HCT116 (cell line): ENCODE measurements at regions not wholly inside any gene's neighbourhood (a gene's known extent, or its start where the extent isn't known, plus 50 kb on each side); places are given as distances from the start of the nearest gene placed in this dataset.

Source experiments
- ATAC-seq: fragments of 200-7000 bp; cut with Tn5 transposase; 2 replicates; pipeline ENCODE4 v1.9.1; 2020; ENCODE audit warnings: mild to moderate bottlenecking, moderate library complexity
- BruUV-seq: library from RNA; stranded (reverse); fragments of 400-500 nt; replicated peaks from 2 replicates; lab custom pipeline; 2021; lab: Mats Ljungman, UMichigan
- CTCF ChIA-PET: fragments of 300-600 bp; sonication (Branson Sonifier 250); formaldehyde crosslinking; loops from one replicate; lab custom pipeline; 2021; ENCODE audit warnings: antibody characterized with exemption; lab: Charles Lee
- POLR2A ChIA-PET: fragments of 300-600, 350-600 bp; sonication (Branson Sonifier 250); formaldehyde crosslinking; loops from one replicate; lab custom pipeline; 2021; ENCODE audit warnings: antibody characterized with exemption; lab: Charles Lee
- RAD21 ChIA-PET, 2 experiments: fragments of 300-600 bp; sonication (Branson Sonifier 250); formaldehyde crosslinking; loops; one replicate each; lab custom pipeline; 2023; ENCODE audit warnings: low total read pairs in 2 of 2; ENCODE audit not compliant: uncharacterized antibody in 2 of 2, unreplicated experiment in 2 of 2, low non-redundant PET in 1 of 2; lab: Charles Lee
- DNase-seq: peaks from one replicate; pipeline ENCODE4 v3.0.0-alpha.2; 2010; ENCODE audit warnings: low read depth, low spot score
- H2AFZ ChIP-seq: fragments of 200-600 bp; shearing (Covaris generic), sonication (generic); 2 replicates; pipeline ENCODE4 v1.6.1; 2017; ENCODE audit warnings: low read depth, mixed run types, mixed read lengths, antibody characterized with exemption, low read length; ENCODE audit not compliant: poor library complexity, severe bottlenecking
- H3K27ac ChIP-seq: 2 replicates; pipeline ENCODE4 v1.5.1; 2012; ENCODE audit warnings: low read depth, low read length
- H3K27me3 ChIP-seq: fragments of 200-600 bp; sonication (generic); 2 replicates; pipeline ENCODE4 v1.6.1; 2016; ENCODE audit warnings: mixed run types, low read length, mixed read lengths; ENCODE audit not compliant: insufficient read depth
- H3K36me3 ChIP-seq, 2 experiments: fragments of 200-500 bp in 1 of 2; fragments of 200-600 bp in 1 of 2; sonication (Bioruptor generic) in 1 of 2; sonication (generic) in 1 of 2; 2 replicates each; pipeline versions ENCODE4 v1.5.1 to v1.6.1; 2014 to 2016; ENCODE audit warnings: low read length in 2 of 2, inconsistent platforms in 1 of 2, mixed read lengths in 1 of 2, mixed run types in 1 of 2; ENCODE audit not compliant: insufficient read depth in 2 of 2, control insufficient read depth in 1 of 2
- H3K4me1 ChIP-seq, 2 experiments: fragments of 200-600 bp in 1 of 2; sonication (generic) in 1 of 2; 2 replicates each; pipeline versions ENCODE4 v1.5.1 to v1.6.1; 2012 to 2017; ENCODE audit warnings: low read length in 2 of 2, inconsistent platforms in 1 of 2, mild to moderate bottlenecking in 1 of 2, mixed read lengths in 1 of 2, mixed run types in 1 of 2, moderate library complexity in 1 of 2; ENCODE audit not compliant: insufficient read depth in 2 of 2, control insufficient read depth in 1 of 2
- H3K4me2 ChIP-seq: fragments of 200-600 bp; sonication (generic); 2 replicates; pipeline ENCODE4 v1.6.1; 2017; ENCODE audit warnings: mixed run types, low read length, mixed read lengths
- H3K4me3 ChIP-seq, 2 experiments: fragments of 200-600 bp in 1 of 2; sonication (generic) in 1 of 2; replicated peaks in 1 of 2; 2 replicates each; pipeline ENCODE4 v1.5.1; 2011 to 2016; ENCODE audit warnings: low read length in 2 of 2, control low read depth in 1 of 2, low read depth in 1 of 2, mild to moderate bottlenecking in 1 of 2, mixed read lengths in 1 of 2, mixed run types in 1 of 2
- H3K79me2 ChIP-seq: fragments of 200-600 bp; sonication (generic); 2 replicates; pipeline ENCODE4 v1.6.1; 2017; ENCODE audit warnings: mild to moderate bottlenecking, mixed run types, low read length, moderate library complexity, mixed read lengths; ENCODE audit not compliant: insufficient read depth
- H3K9ac ChIP-seq: fragments of 200-600 bp; sonication (generic); 2 replicates; pipeline ENCODE4 v1.6.1; 2016; ENCODE audit warnings: low read length, mixed read lengths
- H3K9me2 ChIP-seq: fragments of 200-600 bp; sonication (generic), shearing (Covaris generic); 2 replicates; pipeline ENCODE4 v1.6.1; 2017; ENCODE audit warnings: mixed run types, mild to moderate bottlenecking, moderate library complexity; ENCODE audit not compliant: insufficient read depth
- H3K9me3 ChIP-seq, 2 experiments: fragments of 200-500 bp in 1 of 2; fragments of 200-600 bp in 1 of 2; sonication (Bioruptor generic) in 1 of 2; sonication (generic) in 1 of 2; 2 replicates each; pipeline ENCODE4 v1.6.1; 2014 to 2017; ENCODE audit warnings: low read length in 2 of 2, mixed read lengths in 2 of 2, inconsistent platforms in 1 of 2, low read depth in 1 of 2, mild to moderate bottlenecking in 1 of 2, mixed run types in 1 of 2, moderate library complexity in 1 of 2; ENCODE audit not compliant: control insufficient read depth in 1 of 2, insufficient read depth in 1 of 2
- H4K20me1 ChIP-seq: fragments of 200-600 bp; sonication (generic), shearing (Covaris generic); 2 replicates; pipeline ENCODE4 v1.6.1; 2017; ENCODE audit warnings: mixed run types, mild to moderate bottlenecking, moderate library complexity; ENCODE audit not compliant: insufficient read depth
- ATF3 ChIP-seq: IDR thresholded peaks from 2 replicates; pipeline ENCODE4 v1.6.1; 2012
- CBX3 ChIP-seq: IDR thresholded peaks from 2 replicates; pipeline ENCODE4 v1.6.1; 2012; ENCODE audit warnings: low read depth
- CTCF ChIP-seq, 3 experiments: fragments of 200-600 bp in 1 of 3; sonication (generic) in 1 of 3; IDR thresholded peaks in 2 of 3; conservative IDR thresholded peaks in 1 of 3; 2 replicates each; pipeline ENCODE4 v1.5.1; 2012 to 2017; ENCODE audit warnings: low read depth in 2 of 3, low read length in 2 of 3, antibody characterized with exemption in 1 of 3, borderline replicate concordance in 1 of 3, control low read depth in 1 of 3, mild to moderate bottlenecking in 1 of 3, mixed read lengths in 1 of 3, mixed run types in 1 of 3, moderate library complexity in 1 of 3; ENCODE audit not compliant: insufficient read depth in 1 of 3
- EGR1 ChIP-seq: IDR thresholded peaks from 2 replicates; pipeline ENCODE4 v1.6.1; 2012; ENCODE audit warnings: low read depth
- ELF1 ChIP-seq: IDR thresholded peaks from 2 replicates; pipeline ENCODE4 v1.6.1; 2012; ENCODE audit warnings: low read depth, borderline replicate concordance
- EZH2phosphoT487 ChIP-seq: fragments of 200-600 bp; IDR thresholded peaks from 2 replicates; pipeline ENCODE4 v1.6.1; 2018; ENCODE audit warnings: antibody characterized with exemption, borderline replicate concordance
- FOSL1 ChIP-seq: IDR thresholded peaks from 2 replicates; pipeline ENCODE4 v1.6.1; 2012; ENCODE audit warnings: low read depth
- MAX ChIP-seq: IDR thresholded peaks from 2 replicates; pipeline ENCODE4 v1.6.1; 2012
- POLR2A ChIP-seq: IDR thresholded peaks from 2 replicates; pipeline ENCODE4 v1.7.0; 2011; ENCODE audit warnings: borderline replicate concordance; ENCODE audit not compliant: insufficient read depth, insufficient read length; ENCODE audit errors: extremely low read depth
- POLR2AphosphoS5 ChIP-seq: IDR thresholded peaks from 2 replicates; pipeline ENCODE4 v1.6.1; 2011; ENCODE audit warnings: mild to moderate bottlenecking, low read depth, low read length, moderate library complexity
- RAD21 ChIP-seq: IDR thresholded peaks from 2 replicates; pipeline ENCODE4 v1.6.1; 2012; ENCODE audit warnings: low read depth, mild to moderate bottlenecking
- REST ChIP-seq: IDR thresholded peaks from 2 replicates; pipeline ENCODE4 v1.6.1; 2012; ENCODE audit warnings: low read depth
- SIN3A ChIP-seq: IDR thresholded peaks from 2 replicates; pipeline ENCODE4 v1.6.1; 2012; ENCODE audit warnings: low read depth
- SRF ChIP-seq: IDR thresholded peaks from 2 replicates; pipeline ENCODE4 v1.6.1; 2012; ENCODE audit warnings: low read depth
- TCF7L2 ChIP-seq: IDR thresholded peaks from 2 replicates; pipeline ENCODE4 v1.7.0; 2011; ENCODE audit warnings: borderline replicate concordance, inconsistent platforms; ENCODE audit not compliant: insufficient read depth, insufficient read length; ENCODE audit errors: extremely low read depth
- YY1 ChIP-seq: IDR thresholded peaks from 2 replicates; pipeline ENCODE4 v1.6.1; 2011; ENCODE audit warnings: low read length, low read depth, moderate library complexity, mild to moderate bottlenecking; ENCODE audit not compliant: insufficient replicate concordance; ENCODE audit errors: extremely low read depth
- ZBTB33 ChIP-seq: IDR thresholded peaks from 2 replicates; pipeline ENCODE4 v1.6.1; 2011; ENCODE audit warnings: mild to moderate bottlenecking, low read length, moderate library complexity; ENCODE audit not compliant: insufficient replicate concordance; ENCODE audit errors: extremely low read depth
- ZFX ChIP-seq: fragments of 450-650 bp; IDR thresholded peaks from 2 replicates; pipeline ENCODE4 v1.6.1; 2017
- ZNF274 ChIP-seq: fragments of 200-500 bp; sonication (Bioruptor generic); IDR thresholded peaks from 2 replicates; pipeline ENCODE4 v1.6.1; 2014; ENCODE audit warnings: mild to moderate bottlenecking, low read depth, low read length, inconsistent platforms
- intact Hi-C: fragments of 100-400 bp; cut with micrococcal nuclease; formaldehyde crosslinking; loops from 2 replicates; pipeline ENCODE4 v1.10.0; 2022

- no TSS peak for BruUV-seq
- no peaks in the 10 kb centered on the region for H3K4me1 ChIP-seq
- RAD21 ChIA-PET = interaction anchor here in 1 of 2 experiments (1.0 kb wide), 1 partner anchor 392 kb away, joined by 3 read pairs; no protein-coding TSS in a partner anchor
- POLR2A ChIA-PET = no interaction called here
- H3K27me3 ChIP-seq = no peaks in the 10 kb centered on the region
- intact Hi-C loops = loop anchor here (1.0 to 5.0 kb wide), 4 partner anchors 147 to 435 kb away; no protein-coding TSS in a partner anchor
- no peaks in the 10 kb centered on the region for H3K9me2 ChIP-seq
- no peak overlapping the region for H3K9ac ChIP-seq
- ATAC-seq (no peak), DNase-seq (no peak)
- H3K79me2 ChIP-seq = no peaks in the 10 kb centered on the region
- H3K9me3 ChIP-seq = no peaks in the 10 kb centered on the region
- no peak overlapping the region for H3K4me2 ChIP-seq
- no peak overlapping the region for H3K27ac ChIP-seq
- TF ChIP-seq ZNF274 (no peak), EGR1 (no peak), ELF1 (no peak), FOSL1 (no peak), SIN3A (no peak), CBX3 (no peak), REST (no peak), POLR2AphosphoS5 (no peak), YY1 (no peak), EZH2phosphoT487 (no peak), ATF3 (no peak), ZFX (no peak), ZBTB33 (no peak), RAD21 (no peak), SRF (no peak), TCF7L2 (no peak), MAX (no peak), CTCF (IDR thresholded peaks at IDR 0.05 in 2 of 3, conservative IDR thresholded peaks at IDR 0.05 in 1 of 3; ENCODE audit: borderline replicate concordance in 1 of 3, insufficient read depth in 1 of 3, low read depth in 2 of 3, low read length in 2 of 3) (no peak), POLR2A (no peak)
- no peaks in the 10 kb centered on the region for H3K36me3 ChIP-seq
- CTCF ChIA-PET = interaction anchor here (1.0 to 3.0 kb wide), 5 partner anchors 14 to 475 kb away, joined by 4 to 16 read pairs (median 4); no protein-coding TSS in a partner anchor
- no peaks in the 10 kb centered on the region for H4K20me1 ChIP-seq
- no peak overlapping the region for H2AFZ ChIP-seq
- H3K4me3 ChIP-seq = no peak overlapping the region
Measured at GRCh38 chr6:159609652-159610178, 83.3 kb downstream of the SOD2 start.
